ENCODE measurements at regions not wholly inside any gene's neighbourhood (a gene's known extent, or its start where the extent isn't known, plus 50 kb on each side); places are given as distances from the start of the nearest gene placed in this dataset.
A peak's percentile ranks its signal among the peaks of the same experiment; 100 is the strongest.
"Not testable (repeated sequence)": the region's sequence is repeated elsewhere in the genome, so short reads cannot be mapped to it uniquely, and the experiment has no call there.

GRCh38 chr13:22800526-22801401, 380.0 kb upstream of the SGCG start:
- no peak for TF ChIP-seq CTCF (IDR thresholded peaks at IDR 0.05; ENCODE audit: unreplicated experiment in 3 of 3)
- Mint-ChIP-seq H3K4me1 (no peaks in the 10 kb centered on the region), H3K4me3 (no peak overlapping the region), H3K9me3 (peaks cover 7% of the 10 kb centered on the region), H3K36me3 (ENCODE audit: low read depth) (no peaks in the 10 kb centered on the region), H3K27ac (no peak overlapping the region), H3K27me3 (ENCODE audit: low read depth) (no peaks in the 10 kb centered on the region)

- no peaks in the 10 kb centered on the region for H3K4me1 Mint-ChIP-seq
- H3K36me3 Mint-ChIP-seq (ENCODE audit: low read depth), result no peaks in the 10 kb centered on the region
- peaks cover 7% of the 10 kb centered on the region for H3K9me3 Mint-ChIP-seq
- H3K27ac Mint-ChIP-seq, result no peak overlapping the region
- H3K4me3 Mint-ChIP-seq, result no peak overlapping the region
- H3K27me3 Mint-ChIP-seq (ENCODE audit: low read depth), result no peaks in the 10 kb centered on the region
- TF ChIP-seq CTCF (IDR thresholded peaks at IDR 0.05; ENCODE audit: unreplicated experiment in 3 of 3), result peak; percentile 52 to 69 (median 61)
These were observed 379.3 kb upstream of the SGCG start for GRCh38 chr13:22801402-22802003.

- Mint-ChIP-seq H3K27ac (peak overlapping the region in 1 of 3 experiments; percentile 62), H3K9me3 (peaks cover 5% of the 10 kb centered on the region), H3K4me3 (no peak overlapping the region), H3K36me3 (ENCODE audit: low read depth) (no peaks in the 10 kb centered on the region), H3K4me1 (peaks cover 21% of the 10 kb centered on the region), H3K27me3 (ENCODE audit: low read depth) (peaks cover 6% of the 10 kb centered on the region)
- TF ChIP-seq CTCF (IDR thresholded peaks at IDR 0.05; ENCODE audit: unreplicated experiment in 3 of 3), result no peak
These were observed 368.0 kb upstream of the SGCG start for GRCh38 chr13:22812793-22813192.

GRCh38 chr13:22813531-22814377, 367.0 kb upstream of the SGCG start:
- not testable (repeated sequence) for H3K36me3 Mint-ChIP-seq (ENCODE audit: low read depth); H3K27me3 Mint-ChIP-seq (ENCODE audit: low read depth); H3K9me3 Mint-ChIP-seq
- Mint-ChIP-seq H3K27ac (peak overlapping the region; percentile 26 to 82 (median 68)), H3K4me3 (peak overlapping the region in 2 of 3 experiments; percentile 16 to 38), H3K4me1 (peaks cover 21% of the 10 kb centered on the region)

GRCh38 chr13:22814433-22814832, 366.3 kb upstream of the SGCG start:
- Mint-ChIP-seq H3K4me1 (peaks cover 21% of the 10 kb centered on the region), H3K27ac (peak overlapping the region; percentile 26 to 82 (median 68))
- H3K36me3 Mint-ChIP-seq (ENCODE audit: low read depth); H3K4me3 Mint-ChIP-seq; H3K27me3 Mint-ChIP-seq (ENCODE audit: low read depth); H3K9me3 Mint-ChIP-seq: not testable (repeated sequence)

GRCh38 chr13:22821589-22821988, 359.2 kb upstream of the SGCG start:
- Mint-ChIP-seq H3K27ac (no peak overlapping the region), H3K4me3 (no peak overlapping the region), H3K27me3 (ENCODE audit: low read depth) (no peaks in the 10 kb centered on the region), H3K4me1 (no peaks in the 10 kb centered on the region), H3K36me3 (ENCODE audit: low read depth) (no peaks in the 10 kb centered on the region), H3K9me3 (peaks cover 7% of the 10 kb centered on the region)
- no peak for TF ChIP-seq CTCF (IDR thresholded peaks at IDR 0.05; ENCODE audit: unreplicated experiment in 3 of 3)

All from nephron (organoid).